Rectal smooth muscle tissue (tissue), 1 donor: ENCODE measurements at regions not wholly inside any gene's neighbourhood (a gene's known extent, or its start where the extent isn't known, plus 50 kb on each side); places are given as distances from the start of the nearest gene placed in this dataset.

Source experiments
- H3K27ac ChIP-seq: one replicate; pipeline ENCODE4 v1.7.0; 2013; ENCODE audit warnings: low read depth, low read length, inconsistent platforms
- H3K27me3 ChIP-seq: one replicate; pipeline ENCODE4 v1.7.0; 2013; ENCODE audit warnings: low read length; ENCODE audit not compliant: control insufficient read depth, insufficient read depth
- H3K36me3 ChIP-seq: one replicate; pipeline ENCODE4 v1.7.0; 2013; ENCODE audit warnings: low read length; ENCODE audit not compliant: control insufficient read depth, insufficient read depth
- H3K4me1 ChIP-seq: one replicate; pipeline ENCODE4 v1.7.0; 2013; ENCODE audit warnings: low read length; ENCODE audit not compliant: control insufficient read depth, insufficient read depth
- H3K4me3 ChIP-seq: one replicate; pipeline ENCODE4 v1.7.0; 2013; ENCODE audit warnings: low read length
- H3K9ac ChIP-seq: one replicate; pipeline ENCODE4 v1.7.0; 2013; ENCODE audit warnings: low read length

DNA sequence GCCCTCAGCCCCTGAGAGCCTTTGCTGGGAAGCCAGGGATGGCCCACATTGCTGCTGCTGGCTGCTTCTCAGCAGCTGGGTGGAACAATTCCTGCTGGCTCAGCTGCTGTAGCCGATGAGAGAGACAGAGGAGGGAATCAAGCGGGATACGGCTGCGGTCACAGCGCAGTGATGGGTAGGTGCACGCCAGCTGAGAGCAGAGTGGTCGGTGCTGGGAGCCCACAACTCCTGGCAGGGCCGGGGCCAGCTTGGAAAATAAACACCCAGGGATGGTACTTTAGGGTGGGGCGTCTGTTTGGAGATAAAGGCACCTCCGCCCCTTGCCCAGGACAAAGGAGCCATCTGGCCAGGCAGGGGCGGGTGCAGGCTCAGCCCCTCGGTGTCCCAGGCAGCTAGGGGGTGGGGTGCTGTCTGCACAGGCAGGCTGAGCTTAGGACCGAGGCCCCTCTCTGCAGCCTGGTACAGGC, 480.5 kb downstream of the MIAT start:
- Histone ChIP-seq H3K4me3 (no peak overlapping the region), H3K4me1 (peaks cover 4% of the 10 kb centered on the region), H3K27me3 (no peaks in the 10 kb centered on the region), H3K36me3 (no peaks in the 10 kb centered on the region), H3K9ac (no peak overlapping the region), H3K27ac (no peak overlapping the region)

DNA sequence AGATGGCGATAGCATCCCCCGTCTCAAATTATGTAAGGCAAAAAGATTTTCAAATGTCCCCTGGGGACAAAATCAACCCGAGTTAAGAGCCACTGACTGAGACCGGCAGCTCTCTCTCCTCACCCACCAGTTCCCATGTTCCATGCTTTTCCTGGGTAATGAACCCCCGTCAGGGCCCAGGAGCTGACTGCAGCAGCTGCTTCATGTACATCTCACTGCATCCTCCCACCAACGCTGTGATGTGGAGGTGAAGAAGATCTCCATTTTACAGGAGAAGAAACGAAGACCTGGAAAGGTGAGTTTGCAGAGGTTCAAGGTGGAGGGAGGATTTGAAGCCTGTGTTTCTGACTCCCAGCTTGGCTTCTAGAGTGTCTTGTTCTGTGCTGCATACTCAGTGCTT, 481.1 kb downstream of the MIAT start:
- peaks cover 4% of the 10 kb centered on the region for H3K4me1 ChIP-seq
- H3K27me3 ChIP-seq: no peaks in the 10 kb centered on the region
- H3K27ac ChIP-seq: no peak overlapping the region
- no peaks in the 10 kb centered on the region for H3K36me3 ChIP-seq
- no peak overlapping the region for H3K9ac ChIP-seq
- H3K4me3 ChIP-seq: no peak overlapping the region

DNA sequence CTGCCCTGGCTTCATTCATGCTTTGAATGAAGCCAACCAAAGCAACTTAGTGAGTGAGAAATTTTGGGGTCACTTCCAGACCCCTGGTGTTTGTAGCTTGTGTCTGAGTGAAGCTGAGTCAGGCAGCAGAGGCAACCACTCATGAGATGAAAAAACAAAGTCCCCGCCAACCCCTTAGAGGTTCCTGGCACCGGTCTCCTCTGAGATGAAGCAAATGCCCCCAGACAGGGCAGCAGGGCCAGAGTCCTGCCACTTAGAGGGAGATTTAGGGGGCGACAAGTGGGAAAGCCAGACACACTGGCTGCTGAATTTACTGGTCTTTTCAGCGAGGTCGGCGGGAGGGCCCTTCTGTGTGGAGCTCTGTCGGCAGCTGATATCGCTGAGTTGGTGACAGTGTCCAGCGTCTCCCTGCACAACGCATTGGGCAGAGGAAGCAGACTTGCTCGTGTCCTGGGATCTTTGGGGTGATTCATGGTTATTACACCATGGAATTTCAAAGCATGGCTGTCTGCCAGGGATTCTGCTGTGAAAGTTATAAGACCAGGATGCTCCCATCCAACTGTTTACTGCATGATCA, 482.6 kb downstream of the MIAT start:
- Histone ChIP-seq H3K9ac (no peak overlapping the region), H3K4me3 (no peak overlapping the region), H3K27ac (no peak overlapping the region), H3K4me1 (peaks cover 4% of the 10 kb centered on the region), H3K27me3 (no peaks in the 10 kb centered on the region), H3K36me3 (no peaks in the 10 kb centered on the region)

DNA sequence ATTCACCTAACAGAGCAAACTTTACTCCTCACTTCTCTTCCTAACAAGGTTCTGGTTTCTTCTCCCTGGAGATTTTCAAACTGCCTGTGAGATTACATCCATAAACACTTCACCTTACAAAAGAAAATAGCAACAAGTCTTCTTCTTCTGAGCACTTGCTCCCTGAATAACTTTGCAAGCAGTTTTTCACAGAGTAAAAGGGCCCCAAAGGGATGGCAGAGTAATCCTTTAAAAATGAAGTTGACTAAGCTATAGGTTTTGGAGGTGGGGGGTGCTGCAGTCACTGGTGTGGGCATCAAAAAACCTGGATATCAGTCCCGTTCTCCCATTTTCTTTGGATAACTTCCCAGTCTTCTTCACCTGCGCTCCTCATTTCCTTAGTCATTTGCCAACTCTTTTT, 484.9 kb downstream of the MIAT start:
- H3K36me3 ChIP-seq: no peaks in the 10 kb centered on the region
- no peaks in the 10 kb centered on the region for H3K27me3 ChIP-seq
- no peak overlapping the region for H3K9ac ChIP-seq
- H3K27ac ChIP-seq: no peak overlapping the region
- H3K4me1 ChIP-seq: peaks cover 4% of the 10 kb centered on the region
- no peak overlapping the region for H3K4me3 ChIP-seq

DNA sequence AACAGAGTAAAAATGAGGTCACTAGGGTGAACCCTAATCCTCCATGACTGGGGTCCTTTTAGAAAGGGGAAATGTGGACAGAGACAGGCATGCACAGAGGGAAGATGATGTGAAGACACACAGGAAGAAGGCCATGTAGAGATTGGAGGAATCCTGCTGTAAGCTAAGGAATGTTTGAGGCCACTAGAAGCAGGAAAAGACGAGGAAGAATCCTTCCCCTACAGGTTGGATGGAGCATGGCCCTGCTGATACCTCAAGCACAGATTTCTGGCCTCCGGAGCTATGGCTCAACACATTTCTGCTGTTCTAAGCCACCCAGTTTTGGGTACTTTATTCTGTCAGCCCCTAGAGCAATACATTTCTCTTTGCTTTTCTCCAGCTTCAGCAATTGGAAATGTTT, 486.9 kb downstream of the MIAT start:
- no peaks in the 10 kb centered on the region for H3K27me3 ChIP-seq

DNA sequence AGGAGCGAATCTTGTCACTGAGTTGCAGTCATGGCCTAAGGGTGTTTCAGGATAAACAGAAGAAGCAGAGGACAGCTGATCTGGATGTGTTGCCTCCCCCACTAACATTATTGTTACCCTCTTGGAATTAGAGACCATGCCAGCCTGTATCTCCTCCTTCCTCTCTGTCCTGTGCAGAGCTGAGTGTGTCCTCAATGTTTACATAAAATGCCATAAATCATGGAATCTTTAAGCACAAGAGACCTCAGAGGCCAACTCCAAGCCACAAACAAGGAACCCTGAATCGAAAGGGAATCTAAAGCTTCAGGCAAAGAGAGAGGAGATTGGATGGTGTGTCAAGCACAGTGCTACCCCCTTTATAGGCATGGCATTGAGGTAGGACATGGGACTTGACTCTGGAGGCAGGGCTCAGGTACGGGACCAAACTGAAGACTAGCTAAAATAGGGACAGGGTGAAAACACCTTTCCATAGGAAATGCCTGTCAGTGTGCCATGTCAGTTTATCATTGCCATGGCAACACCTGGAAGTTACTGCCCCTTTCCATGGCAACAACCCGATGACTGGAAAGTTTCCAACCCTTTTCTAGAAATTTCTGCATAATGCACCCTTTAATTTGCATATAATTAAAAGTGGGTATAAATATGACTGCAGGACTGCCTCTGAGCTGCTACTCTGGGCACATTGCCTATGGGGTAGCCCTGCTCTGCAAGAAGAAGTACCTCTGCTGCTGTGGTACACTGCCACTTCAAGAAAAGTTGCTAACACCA, 489.7 kb downstream of the MIAT start:
- H3K4me1 ChIP-seq: no peaks in the 10 kb centered on the region

More for the DNA sequence above, 486.9 kb downstream of the MIAT start:
- Histone ChIP-seq H3K9ac (no peak overlapping the region), H3K4me3 (no peak overlapping the region), H3K4me1 (peaks cover 4% of the 10 kb centered on the region), H3K36me3 (no peaks in the 10 kb centered on the region), H3K27ac (no peak overlapping the region)

DNA sequence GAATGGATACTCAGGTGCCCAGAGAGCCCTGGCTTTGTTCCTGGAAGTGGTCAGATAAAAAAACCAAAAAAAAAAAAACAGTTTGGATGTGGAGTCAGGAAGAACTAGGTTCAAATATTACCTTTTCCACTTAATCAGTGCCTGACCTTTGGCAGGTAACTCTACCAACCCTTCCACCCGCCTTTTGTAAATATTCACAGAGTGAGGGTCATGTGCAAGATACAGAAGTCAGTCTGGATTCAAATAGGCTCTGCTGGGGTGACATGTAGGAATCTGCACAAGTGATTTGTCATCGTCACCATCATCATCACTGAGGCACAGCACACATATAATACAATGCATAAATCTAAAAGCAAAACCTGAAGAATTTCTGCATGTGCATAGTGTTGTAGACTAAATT, 490.7 kb downstream of the MIAT start:
- no peak overlapping the region for H3K9ac ChIP-seq
- no peaks in the 10 kb centered on the region for H3K36me3 ChIP-seq
- H3K4me3 ChIP-seq: no peak overlapping the region
- H3K27me3 ChIP-seq: no peaks in the 10 kb centered on the region
- H3K27ac ChIP-seq: no peak overlapping the region
- H3K4me1 ChIP-seq: no peaks in the 10 kb centered on the region

More for the DNA sequence above, 489.7 kb downstream of the MIAT start:
- Histone ChIP-seq H3K27ac (no peak overlapping the region), H3K4me3 (no peak overlapping the region), H3K36me3 (no peaks in the 10 kb centered on the region), H3K9ac (no peak overlapping the region), H3K27me3 (no peaks in the 10 kb centered on the region)

DNA sequence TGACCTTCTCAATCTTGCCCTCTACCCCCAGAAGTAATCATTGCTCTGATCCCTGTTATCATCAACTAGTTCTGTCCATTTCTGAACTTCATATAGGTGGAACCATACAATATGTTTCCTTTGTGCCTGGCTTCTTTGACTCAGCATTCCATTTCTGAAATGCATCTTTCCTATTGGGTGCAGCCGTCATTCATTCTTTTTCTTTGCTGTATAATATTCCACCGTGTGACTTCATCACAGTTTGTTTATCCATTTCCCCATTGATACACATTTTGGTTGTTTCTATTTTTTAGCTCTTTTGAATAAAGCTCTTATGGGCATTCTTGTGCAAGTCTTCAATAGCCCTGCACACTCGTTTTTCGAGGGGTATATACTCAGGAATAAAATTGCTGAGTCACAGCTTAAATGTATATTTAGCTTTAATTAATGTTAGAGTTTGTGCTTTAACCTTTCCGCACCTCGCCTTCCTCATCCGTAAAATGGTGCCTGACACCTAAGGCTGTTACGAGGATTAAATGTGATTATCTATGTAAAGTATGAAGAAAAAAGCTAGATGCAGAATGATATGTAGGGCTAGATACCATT, 491.6 kb downstream of the MIAT start:
- no peaks in the 10 kb centered on the region for H3K36me3 ChIP-seq
- no peak overlapping the region for H3K4me3 ChIP-seq
- no peaks in the 10 kb centered on the region for H3K4me1 ChIP-seq
- H3K27ac ChIP-seq: no peak overlapping the region
- H3K27me3 ChIP-seq: no peaks in the 10 kb centered on the region
- H3K9ac ChIP-seq: no peak overlapping the region

DNA sequence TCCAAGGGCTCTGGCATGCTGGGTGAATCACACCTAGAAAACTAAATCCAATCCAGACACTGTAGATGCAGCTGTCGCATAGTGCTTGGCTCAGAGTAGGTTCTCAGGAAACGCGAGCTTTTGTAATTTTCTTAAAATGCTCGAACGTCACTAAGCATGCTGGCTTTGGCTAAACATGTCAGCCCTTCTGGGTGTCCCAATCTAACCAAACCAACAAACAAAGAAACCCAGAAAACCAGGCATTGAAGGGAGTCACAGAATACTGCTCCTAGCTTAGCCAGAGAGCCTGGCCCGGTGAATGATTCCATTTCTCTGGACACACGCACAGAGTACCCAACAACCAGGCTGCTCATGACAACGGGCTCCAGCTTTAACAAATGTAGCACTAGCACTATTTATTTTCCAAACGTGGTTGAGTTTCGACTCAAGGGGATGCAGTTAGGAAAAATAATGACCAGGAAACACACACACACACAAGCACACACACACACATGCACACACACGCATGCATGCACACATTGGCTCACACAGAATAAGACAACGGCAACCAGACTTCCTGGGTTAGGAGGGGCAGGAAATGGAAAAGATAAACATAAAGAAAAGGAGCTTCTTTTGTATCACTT, 492.6 kb downstream of the MIAT start:
- Histone ChIP-seq H3K9ac (no peak overlapping the region), H3K4me3 (peak overlapping the region; percentile 2), H3K36me3 (no peaks in the 10 kb centered on the region), H3K27me3 (no peaks in the 10 kb centered on the region), H3K4me1 (no peaks in the 10 kb centered on the region), H3K27ac (no peak overlapping the region)

DNA sequence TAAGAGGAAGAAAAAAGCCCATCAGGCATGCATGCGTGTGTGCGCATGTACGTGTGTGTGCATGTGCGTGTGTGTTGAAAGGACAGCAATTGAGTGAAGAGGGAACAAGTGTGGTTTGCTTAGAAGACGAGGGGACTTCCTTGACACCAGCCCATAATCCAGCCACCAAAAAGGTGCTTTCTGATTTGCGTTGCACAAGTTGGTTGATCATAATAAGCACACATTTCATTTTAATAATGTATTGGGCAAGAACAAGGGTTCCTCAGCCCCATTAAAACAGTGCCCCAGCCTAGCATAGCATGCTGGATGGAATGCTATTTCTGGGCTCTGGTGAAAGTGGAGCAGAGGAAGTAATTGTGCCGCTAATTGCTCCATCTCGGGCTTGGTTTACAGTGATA, 493.2 kb downstream of the MIAT start:
- Histone ChIP-seq H3K36me3 (no peaks in the 10 kb centered on the region), H3K9ac (no peak overlapping the region), H3K27me3 (no peaks in the 10 kb centered on the region)

DNA sequence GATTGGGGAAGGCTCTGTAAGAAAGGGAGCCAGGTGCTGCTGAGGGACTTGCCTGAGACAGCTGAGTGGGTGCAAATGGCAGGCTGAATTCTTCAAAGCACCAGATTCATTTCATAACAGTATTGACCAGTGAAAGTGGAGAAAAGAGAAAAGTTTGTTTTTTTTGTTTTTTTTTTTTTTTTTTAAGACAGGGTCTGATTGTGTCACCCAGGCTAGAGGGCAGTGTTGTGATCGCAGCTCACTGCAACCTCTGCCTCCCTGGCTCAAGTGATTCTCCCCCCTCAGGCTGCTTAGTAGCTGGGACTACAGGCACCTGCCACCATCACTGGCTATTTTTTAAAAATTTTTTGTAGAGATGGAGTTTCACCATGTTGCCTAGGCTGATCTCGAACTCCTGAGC, 494.0 kb downstream of the MIAT start:
- Histone ChIP-seq H3K4me1 (no peaks in the 10 kb centered on the region), H3K27me3 (no peaks in the 10 kb centered on the region), H3K36me3 (no peaks in the 10 kb centered on the region), H3K9ac (no peak overlapping the region), H3K4me3 (no peak overlapping the region), H3K27ac (no peak overlapping the region)

More for the DNA sequence above, 493.2 kb downstream of the MIAT start:
- H3K27ac ChIP-seq: no peak overlapping the region
- H3K4me1 ChIP-seq: no peaks in the 10 kb centered on the region
- no peak overlapping the region for H3K4me3 ChIP-seq

DNA sequence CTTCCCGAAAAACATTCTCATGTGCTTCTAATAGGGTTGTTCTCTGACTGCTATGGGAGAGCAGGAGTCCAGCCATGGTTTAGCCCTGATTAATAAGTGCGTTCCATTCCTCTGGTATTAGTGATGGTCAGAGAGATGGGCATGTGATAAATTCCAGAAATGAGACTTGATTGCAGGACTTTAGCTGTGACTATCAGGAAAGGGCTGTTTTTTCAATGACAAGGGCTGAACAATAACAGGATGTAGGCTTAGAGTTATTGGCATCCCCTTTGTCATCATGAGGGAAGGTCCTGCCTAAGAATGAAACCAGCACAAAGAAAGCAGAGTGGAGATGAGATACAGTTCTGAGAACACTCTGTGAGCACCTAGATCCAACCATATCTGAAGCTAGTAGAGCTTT, 494.6 kb downstream of the MIAT start:
- H3K9ac ChIP-seq: no peak overlapping the region
- H3K27me3 ChIP-seq: no peaks in the 10 kb centered on the region
- no peak overlapping the region for H3K27ac ChIP-seq
- no peaks in the 10 kb centered on the region for H3K36me3 ChIP-seq
- no peak overlapping the region for H3K4me3 ChIP-seq
- H3K4me1 ChIP-seq: no peaks in the 10 kb centered on the region
